ENCODE measurements at regions not wholly inside any gene's neighbourhood (a gene's known extent, or its start where the extent isn't known, plus 50 kb on each side); places are given as distances from the start of the nearest gene placed in this dataset.

DNA sequence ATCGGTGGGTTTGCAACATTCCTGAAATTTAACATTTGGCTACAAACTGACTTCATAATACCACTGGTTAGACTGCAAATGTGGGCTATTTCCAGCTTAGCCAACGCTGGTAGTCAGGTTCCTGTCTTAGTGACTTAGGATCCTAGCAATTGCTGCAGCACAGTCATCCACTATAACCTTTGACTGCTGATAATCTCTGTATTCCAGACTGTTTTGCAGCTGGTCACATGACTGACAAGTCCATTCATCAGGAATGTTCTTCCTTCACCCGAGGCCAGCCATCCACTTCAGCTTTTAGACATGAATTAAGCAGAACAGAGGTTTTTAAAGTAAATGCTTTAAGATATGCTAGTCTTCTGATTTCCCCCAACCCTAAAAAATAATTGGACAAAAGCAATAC lies 425.9 kb upstream of the MPDZ start:
- no peak for DNase-seq

- no peak for DNase-seq
Measured at GRCh38 chr9:13690595-13690994, 411.1 kb upstream of the MPDZ start.

DNA sequence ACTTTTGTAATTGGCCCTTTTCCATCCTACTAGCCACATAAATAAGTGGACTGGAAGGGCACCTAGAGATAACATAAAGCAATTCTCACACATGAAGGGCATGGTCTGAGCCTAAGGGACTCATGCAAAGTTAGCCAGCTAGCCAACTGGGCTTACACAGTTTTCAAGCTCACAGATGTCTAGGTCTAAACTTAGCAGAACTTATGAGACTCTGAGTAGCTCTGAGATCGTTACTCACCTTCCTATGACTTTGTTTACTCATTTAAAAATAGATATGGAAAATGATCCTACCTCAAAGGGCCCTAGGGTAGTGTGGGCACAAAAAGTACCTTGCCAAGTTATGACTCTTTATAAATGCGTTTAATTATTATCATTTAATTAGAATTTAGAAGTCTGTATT lies 410.4 kb upstream of the MPDZ start:
- no peak for DNase-seq

- DNase-seq, result no peak
Measured at GRCh38 chr9:13688990-13689600, 409.6 kb upstream of the MPDZ start.

DNA sequence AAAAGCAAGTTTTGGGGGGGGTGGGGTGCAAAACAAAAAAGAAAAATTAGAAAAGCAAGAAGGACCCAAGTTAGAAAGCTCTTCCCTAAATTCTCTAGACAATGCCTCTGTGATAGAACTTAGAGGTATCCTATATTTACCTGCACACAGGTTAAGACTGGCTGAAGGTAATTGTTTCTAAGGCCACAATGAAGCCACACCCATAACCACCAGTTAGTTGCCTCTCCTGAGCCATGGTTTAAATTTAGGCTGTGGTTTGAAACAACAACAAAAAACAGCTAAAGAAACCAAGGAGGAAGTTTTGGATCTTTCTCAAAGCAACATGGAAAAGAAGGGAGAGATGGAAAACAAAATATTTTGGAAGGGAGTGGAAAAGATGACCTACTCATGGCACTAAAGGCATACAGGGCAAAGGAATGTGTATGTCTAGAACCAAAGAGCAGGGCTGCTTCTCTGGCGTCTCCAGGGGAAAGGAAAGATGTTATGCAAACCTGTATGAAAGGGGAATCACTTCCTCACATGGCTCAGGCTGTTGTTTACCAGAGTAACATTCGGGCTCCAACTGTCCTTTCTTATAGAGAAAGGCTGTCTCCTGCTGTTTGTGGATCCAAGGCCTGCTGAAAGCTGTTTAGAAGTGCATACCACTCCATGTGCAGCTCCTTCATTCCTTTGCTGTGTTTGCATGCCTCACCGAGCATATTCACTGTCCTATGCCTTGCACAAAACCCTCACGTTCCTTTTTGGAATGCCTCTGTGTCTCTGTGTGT lies 408.9 kb upstream of the MPDZ start:
- no peak for DNase-seq

- DNase-seq, result no peak
Measured at GRCh38 chr9:13684656-13685055, 405.2 kb upstream of the MPDZ start.

GRCh38 chr9:13677801-13678200 lies 398.3 kb upstream of the MPDZ start:
- DNase-seq, result no peak

DNA sequence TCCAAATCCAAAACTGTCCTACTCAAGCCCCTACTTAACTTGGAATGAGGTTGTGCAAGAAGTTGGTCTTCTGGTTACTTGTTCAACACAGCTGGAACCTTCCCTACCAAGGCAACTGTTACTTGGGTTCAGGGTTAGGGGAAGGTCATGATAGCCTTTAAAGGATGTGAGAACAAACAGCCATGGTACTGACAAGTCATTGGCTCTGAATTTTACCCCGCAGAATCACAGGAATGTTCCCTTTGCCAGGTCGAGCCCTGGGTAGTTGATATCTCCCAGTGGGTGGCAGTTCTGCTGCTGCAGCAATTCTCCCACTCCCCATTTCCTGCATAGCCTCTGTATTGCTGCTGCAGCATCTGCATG lies 396.1 kb upstream of the MPDZ start:
- DNase-seq, result no peak

DNA sequence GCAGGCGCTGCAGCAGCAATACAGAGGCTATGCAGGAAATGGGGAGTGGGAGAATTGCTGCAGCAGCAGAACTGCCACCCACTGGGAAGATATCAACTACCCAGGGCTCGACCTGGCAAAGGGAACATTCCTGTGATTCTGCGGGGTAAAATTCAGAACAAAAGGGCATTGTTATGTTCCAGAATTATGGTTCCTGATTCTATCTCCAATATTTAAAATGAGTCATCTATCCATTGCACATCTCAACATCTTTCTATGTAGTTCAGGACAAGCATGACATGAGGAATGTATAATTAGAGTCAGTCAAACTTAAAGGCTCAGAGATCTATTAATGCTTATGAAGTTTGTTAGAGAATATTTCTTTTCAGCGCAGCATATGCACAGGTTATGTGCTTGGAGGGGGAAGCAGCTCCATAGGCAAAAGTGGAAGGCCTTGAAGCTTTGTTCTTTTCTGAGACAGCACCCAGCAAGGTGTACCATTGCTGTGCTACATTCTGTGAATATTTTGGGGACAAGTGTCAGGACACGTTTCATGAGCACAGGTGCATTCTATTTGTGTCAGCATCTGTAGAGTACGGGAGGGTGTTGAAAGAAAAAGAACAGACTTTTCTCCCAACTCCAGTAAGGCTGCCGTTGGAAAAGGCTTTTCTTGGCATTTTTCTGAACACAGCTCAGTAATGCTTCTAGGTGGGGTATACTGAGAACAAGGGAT lies 395.6 kb upstream of the MPDZ start:
- DNase-seq, result no peak

- no peak for DNase-seq
Measured at GRCh38 chr9:13673348-13673747, 393.9 kb upstream of the MPDZ start.

- no peak for DNase-seq
Measured at GRCh38 chr9:13665418-13666066, 386.1 kb upstream of the MPDZ start.

- no peak for DNase-seq
Measured at GRCh38 chr9:13661014-13661413, 381.5 kb upstream of the MPDZ start.

DNA sequence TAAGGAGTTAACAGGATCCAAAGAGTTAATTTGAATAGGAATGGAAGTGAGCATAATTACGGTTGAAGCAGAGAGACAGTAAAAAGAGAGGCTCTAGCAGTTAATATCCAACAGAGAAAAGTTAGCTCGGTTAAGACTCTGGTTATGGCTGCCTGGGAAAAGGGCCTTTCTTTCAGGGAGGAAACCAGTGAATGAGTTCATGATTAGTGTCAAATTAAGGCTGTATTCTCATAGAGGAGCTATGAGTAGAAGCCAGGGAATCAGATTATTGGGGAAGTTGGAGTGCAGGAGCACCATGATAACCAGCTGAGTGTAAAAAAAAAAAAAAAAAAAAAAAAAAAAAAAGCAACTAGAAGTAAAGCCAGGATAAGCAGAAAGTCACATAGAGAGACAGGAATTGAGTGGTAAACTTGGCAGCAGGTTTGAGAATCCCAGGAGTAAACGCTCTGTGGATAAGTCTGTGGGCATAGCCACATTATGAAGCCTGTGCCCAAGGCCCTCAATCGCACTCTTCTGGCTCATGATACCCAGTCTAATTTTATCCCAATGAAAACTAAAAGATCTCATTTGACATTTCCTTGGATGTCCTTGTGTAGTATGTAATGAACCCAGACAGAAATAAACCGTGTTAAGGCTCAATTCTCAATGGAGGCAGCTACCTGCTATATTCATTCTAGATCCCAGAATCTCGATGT lies 372.6 kb upstream of the MPDZ start:
- DNase-seq, result no peak

GRCh38 chr9:13651526-13651925 lies 372.0 kb upstream of the MPDZ start:
- DNase-seq, result no peak

- no peak for DNase-seq
Measured at GRCh38 chr9:13648676-13649075, 369.2 kb upstream of the MPDZ start.

DNA sequence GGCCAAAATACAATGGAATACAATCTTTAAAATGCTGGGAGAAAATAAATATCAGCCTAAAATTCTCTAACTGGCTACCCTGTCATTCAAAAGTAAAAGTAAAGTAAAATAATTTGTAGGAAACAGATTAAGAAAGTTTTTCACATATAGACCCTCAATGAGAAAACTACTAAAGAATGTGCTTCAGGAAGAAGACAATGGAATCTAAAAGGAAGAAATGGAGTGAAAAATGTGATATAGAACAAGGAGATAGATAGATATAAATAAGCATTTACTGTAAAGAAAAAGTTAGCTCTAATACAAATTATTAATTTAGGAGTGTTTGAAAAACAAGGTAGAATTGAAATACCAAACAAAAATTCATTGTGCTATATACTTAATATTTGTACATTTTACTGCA lies 368.6 kb upstream of the MPDZ start:
- no peak for DNase-seq

GRCh38 chr9:13646500-13647021 lies 367.1 kb upstream of the MPDZ start:
- no peak for DNase-seq

DNA sequence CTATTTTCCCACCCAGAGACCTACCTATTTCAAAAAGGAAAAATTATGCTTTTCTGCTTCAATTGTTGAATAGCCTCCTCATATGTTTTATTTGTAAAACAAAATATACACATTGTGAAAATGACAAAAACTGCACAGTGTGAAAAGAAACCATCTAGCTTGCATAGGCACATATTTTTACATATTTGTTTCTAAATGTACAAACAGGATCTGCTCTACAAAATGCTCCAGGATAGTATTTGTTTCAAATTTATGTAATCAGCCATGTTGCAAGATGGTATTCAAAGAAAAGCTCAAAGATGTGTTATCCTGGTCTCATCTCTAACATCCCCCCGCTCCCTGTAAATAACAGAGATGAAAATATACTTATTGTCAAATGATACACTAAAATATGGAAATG lies 366.1 kb upstream of the MPDZ start:
- DNase-seq, result no peak

- DNase-seq, result no peak
Measured at GRCh38 chr9:13644675-13645074, 365.2 kb upstream of the MPDZ start.

GRCh38 chr9:13642646-13643045 lies 363.2 kb upstream of the MPDZ start:
- no peak for DNase-seq

- DNase-seq, result no peak
Measured at GRCh38 chr9:13629067-13629466, 349.6 kb upstream of the MPDZ start.

DNA sequence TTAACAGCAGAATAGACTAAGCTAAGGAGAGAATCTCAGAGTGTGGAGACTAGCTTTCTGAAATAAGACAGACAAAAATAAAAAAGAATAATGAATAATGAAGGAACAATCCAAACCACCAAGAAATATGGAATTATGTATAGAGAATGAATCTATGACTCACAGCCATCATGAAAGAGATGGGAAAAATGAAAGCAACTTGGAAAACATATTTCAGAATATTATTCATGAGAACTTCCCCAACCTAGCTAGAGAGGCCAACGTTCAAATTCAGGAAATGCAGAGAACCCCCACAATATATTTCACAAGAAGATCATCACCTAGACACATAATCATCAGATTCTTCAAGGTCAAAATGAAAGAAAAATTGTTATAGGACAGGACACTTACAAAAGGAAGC lies 349.0 kb upstream of the MPDZ start:
- DNase-seq, result no peak

DNA sequence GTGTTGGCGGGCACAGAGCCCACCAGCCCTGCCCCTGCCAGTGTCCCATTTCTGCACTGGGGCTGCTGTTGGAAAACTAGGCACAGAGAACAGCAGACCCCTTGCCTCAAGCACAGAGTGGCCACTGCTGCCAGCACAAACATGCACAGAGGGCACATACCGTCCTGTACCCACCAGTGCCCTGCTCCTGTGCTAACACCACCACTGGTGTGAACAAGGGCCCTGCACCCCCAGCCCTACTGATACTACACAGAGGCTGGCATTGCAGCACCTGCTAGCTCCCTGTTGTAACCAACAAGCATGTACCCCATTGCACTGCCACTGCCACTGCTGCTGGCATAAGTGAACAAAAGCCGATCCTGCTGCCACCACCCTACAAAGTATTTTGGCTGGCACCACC lies 348.0 kb upstream of the MPDZ start:
- no peak for DNase-seq

All from hematopoietic multipotent progenitor cell treated with erythropoietin and hydrocortisone succinate and interleukin-3 and kit ligand, for 8 days (in vitro differentiated cells).